ENCODE measurements at regions not wholly inside any gene's neighbourhood (a gene's known extent, or its start where the extent isn't known, plus 50 kb on each side); places are given as distances from the start of the nearest gene placed in this dataset.
"Not testable (repeated sequence)": the region's sequence is repeated elsewhere in the genome, so short reads cannot be mapped to it uniquely, and the experiment has no call there.

GRCh38 chr15:26259581-26259980 lies 396.5 kb upstream of the ATP10A start:
- no peak for DNase-seq

GRCh38 chr15:26244782-26245181 lies 381.7 kb upstream of the ATP10A start:
- DNase-seq: not testable (repeated sequence)

GRCh38 chr15:26243382-26243781 lies 380.3 kb upstream of the ATP10A start:
- no peak for DNase-seq

- no peak for DNase-seq
Measured at GRCh38 chr15:26242565-26243071, 379.5 kb upstream of the ATP10A start.

- DNase-seq: no peak
Measured at GRCh38 chr15:26235864-26236263, 372.7 kb upstream of the ATP10A start.

GRCh38 chr15:26234976-26235767 lies 372.0 kb upstream of the ATP10A start:
- no peak for DNase-seq

- no peak for DNase-seq
Measured at GRCh38 chr15:26232691-26233090, 369.6 kb upstream of the ATP10A start.

- no peak for DNase-seq
Measured at GRCh38 chr15:26231096-26231495, 368.0 kb upstream of the ATP10A start.

GRCh38 chr15:26224266-26224665 lies 361.1 kb upstream of the ATP10A start:
- DNase-seq: no peak

- DNase-seq: no peak
Measured at GRCh38 chr15:26223720-26224119, 360.6 kb upstream of the ATP10A start.

- no peak for DNase-seq
Measured at GRCh38 chr15:26222781-26223180, 359.7 kb upstream of the ATP10A start.

- DNase-seq: not testable (repeated sequence)
Measured at GRCh38 chr15:26217043-26217442, 353.9 kb upstream of the ATP10A start.

- no peak for DNase-seq
Measured at GRCh38 chr15:26214290-26214689, 351.2 kb upstream of the ATP10A start.

- DNase-seq: no peak
Measured at GRCh38 chr15:26213427-26213826, 350.3 kb upstream of the ATP10A start.

GRCh38 chr15:26212109-26212508 lies 349.0 kb upstream of the ATP10A start:
- no peak for DNase-seq

- no peak for DNase-seq
Measured at GRCh38 chr15:26210980-26211379, 347.9 kb upstream of the ATP10A start.

- no peak for DNase-seq
Measured at GRCh38 chr15:26201177-26201858, 338.2 kb upstream of the ATP10A start.

- no peak for DNase-seq
Measured at GRCh38 chr15:26200427-26200826, 337.3 kb upstream of the ATP10A start.

GRCh38 chr15:26197719-26198118 lies 334.6 kb upstream of the ATP10A start:
- no peak for DNase-seq

- no peak for DNase-seq
Measured at GRCh38 chr15:26197060-26197459, 333.9 kb upstream of the ATP10A start.

GRCh38 chr15:26191193-26191592 lies 328.1 kb upstream of the ATP10A start:
- DNase-seq: no peak

GRCh38 chr15:26186138-26186537 lies 323.0 kb upstream of the ATP10A start:
- not testable (repeated sequence) for DNase-seq

GRCh38 chr15:26182441-26182840 lies 319.3 kb upstream of the ATP10A start:
- no peak for DNase-seq

- no peak for DNase-seq
Measured at GRCh38 chr15:26179906-26180305, 316.8 kb upstream of the ATP10A start.
